ENCODE measurements at regions not wholly inside any gene's neighbourhood (a gene's known extent, or its start where the extent isn't known, plus 50 kb on each side); places are given as distances from the start of the nearest gene placed in this dataset.

- no peak for TF ChIP-seq POLR2A (IDR thresholded peaks at IDR 0.05)
- peak in 2 of 3 experiments; percentile 14 to 18 for TF ChIP-seq CTCF (IDR thresholded peaks at IDR 0.05)
Observed at GRCh38 chr4:54384563-54384962, 155.5 kb downstream of the PDGFRA start.
